GM18867 (cell line): ENCODE measurements at regions not wholly inside any gene's neighbourhood (a gene's known extent, or its start where the extent isn't known, plus 50 kb on each side); places are given as distances from the start of the nearest gene placed in this dataset.
A peak's percentile ranks its signal among the peaks of the same experiment; 100 is the strongest.
"Not testable (repeated sequence)": the region's sequence is repeated elsewhere in the genome, so short reads cannot be mapped to it uniquely, and the experiment has no call there.

Experiments
- ATAC-seq: cut with Tn5 transposase; IDR thresholded peaks from one replicate; pipeline ENCODE4 v1.9.1; 2021; ENCODE audit warnings: mild to moderate bottlenecking, moderate library complexity; ENCODE audit not compliant: unreplicated experiment

DNA sequence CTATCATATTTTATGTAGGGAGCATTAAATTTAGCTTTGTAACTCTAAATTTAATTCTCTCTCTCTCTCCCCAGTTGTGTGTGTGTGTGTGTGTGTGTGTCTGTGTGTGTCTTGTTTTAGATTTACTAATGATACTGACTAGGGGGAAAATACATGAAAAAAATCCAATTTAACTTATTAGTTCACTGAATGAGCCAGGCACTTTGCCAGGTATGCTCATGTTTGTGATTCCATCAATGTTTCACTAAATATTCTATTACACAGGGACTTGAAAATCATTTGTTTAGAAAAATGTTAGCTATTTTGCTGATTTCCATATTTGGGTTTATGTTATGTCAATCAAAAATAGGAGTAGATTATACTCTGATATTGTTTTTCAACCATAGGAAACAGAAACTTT lies 203.7 kb upstream of the ZNF804A start:
- no peak for ATAC-seq

DNA sequence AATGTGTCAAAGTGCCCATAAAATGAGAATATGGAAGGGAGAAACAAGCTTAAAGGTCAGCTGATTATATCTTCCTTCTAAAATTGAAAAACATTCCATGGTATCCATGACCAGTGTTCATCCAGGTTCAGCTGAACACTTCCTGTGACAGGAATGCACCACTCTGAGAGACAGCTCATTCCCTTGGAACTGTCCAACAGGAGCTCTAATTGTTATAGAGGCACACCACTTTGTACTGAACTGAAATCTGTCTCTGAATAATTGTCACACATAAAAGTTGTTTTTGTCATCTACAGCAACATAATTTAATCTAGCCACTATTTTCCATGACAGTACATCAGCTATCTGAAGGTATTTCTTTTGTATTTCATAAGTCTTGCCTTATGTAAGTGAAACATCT lies 195.9 kb upstream of the ZNF804A start:
- no peak for ATAC-seq

DNA sequence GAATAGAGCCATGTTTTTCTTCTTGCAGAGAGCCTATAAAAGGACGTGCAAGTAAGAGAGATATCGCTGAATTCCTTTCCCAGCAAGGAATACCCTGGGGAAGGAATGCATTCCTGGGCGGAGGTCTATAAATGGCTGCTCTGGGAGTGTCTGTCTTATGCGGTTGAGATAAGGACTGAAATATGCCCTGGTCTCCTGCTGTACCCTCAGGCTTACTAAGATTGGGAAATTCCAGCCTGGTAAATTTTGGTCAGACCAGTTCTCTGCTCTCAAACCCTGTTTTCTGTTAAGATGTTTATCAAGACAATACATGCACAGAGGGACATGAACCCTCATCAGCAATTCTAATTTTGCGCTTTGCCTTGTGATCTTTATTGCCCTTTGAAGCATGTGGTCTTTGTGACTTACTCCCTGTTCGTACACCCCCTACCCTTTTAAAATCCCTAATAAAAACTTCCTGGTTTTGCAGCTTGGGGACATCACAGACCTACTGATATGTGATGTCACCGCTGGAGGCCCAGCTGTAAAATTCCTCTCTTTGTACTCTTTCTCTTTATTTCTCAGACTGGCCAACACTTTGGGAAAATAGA lies 191.2 kb upstream of the ZNF804A start:
- not testable (repeated sequence) for ATAC-seq

DNA sequence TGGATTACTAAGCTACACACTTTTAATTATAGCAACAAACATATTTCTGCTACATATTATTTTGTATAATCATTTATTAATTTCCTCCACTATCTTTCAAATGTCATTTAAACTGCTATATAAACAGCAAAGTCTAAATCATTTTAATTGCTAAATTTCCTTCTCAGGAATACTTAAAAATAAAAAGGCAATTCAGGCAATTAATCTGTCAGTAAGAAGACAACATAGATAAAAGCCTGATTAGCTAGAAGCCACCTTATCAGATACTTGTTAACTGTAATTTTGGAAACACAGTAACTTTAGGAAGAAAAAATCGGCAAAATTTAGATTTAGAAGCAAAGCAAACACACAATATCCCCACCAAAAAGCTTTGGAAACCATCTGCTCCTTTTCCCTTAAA lies 188.2 kb upstream of the ZNF804A start:
- no peak for ATAC-seq

DNA sequence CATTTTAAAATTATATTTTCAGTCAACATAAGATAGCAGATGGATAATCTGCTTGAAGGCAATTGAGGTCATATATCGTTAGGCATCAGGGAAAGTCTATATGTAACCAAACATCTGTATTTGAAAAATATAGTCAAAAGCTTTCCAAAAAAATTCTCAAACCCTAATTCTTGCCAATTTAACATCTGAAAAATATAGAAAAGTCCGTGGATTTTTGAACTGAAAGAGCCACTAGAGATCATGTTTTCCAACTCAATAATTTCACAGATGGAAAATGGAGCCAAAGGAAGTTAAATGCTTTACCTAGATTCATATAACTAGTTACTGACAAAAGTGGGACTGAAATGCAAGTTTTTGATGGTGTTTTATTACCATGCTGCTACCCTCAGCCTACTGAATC lies 185.1 kb upstream of the ZNF804A start:
- ATAC-seq, result no peak

DNA sequence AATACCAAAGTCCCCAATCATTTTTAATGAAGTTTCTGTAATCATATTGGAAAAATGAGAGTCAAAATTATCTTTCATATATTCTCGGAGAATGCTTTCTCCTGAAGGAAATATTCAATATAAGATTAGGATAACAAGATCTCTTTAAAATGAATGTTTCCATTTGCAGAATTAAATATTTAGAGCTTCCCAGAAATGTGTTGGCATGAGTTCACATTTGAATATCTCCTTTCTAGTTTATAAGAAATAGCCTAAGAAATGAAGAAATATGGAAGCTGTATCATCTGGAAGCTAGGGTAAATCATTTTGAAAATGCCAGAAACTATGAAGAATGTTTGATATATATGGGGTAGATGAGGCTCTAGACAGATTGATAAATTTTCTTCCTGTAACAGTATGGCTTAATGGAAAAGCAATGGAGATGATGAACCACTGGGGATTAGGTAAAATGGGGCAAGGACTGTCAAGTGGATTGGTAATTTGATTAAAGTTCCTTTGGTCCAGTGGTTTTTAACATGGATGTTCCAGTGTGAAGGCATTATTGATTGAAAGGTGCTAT lies 184.6 kb upstream of the ZNF804A start:
- no peak for ATAC-seq

DNA sequence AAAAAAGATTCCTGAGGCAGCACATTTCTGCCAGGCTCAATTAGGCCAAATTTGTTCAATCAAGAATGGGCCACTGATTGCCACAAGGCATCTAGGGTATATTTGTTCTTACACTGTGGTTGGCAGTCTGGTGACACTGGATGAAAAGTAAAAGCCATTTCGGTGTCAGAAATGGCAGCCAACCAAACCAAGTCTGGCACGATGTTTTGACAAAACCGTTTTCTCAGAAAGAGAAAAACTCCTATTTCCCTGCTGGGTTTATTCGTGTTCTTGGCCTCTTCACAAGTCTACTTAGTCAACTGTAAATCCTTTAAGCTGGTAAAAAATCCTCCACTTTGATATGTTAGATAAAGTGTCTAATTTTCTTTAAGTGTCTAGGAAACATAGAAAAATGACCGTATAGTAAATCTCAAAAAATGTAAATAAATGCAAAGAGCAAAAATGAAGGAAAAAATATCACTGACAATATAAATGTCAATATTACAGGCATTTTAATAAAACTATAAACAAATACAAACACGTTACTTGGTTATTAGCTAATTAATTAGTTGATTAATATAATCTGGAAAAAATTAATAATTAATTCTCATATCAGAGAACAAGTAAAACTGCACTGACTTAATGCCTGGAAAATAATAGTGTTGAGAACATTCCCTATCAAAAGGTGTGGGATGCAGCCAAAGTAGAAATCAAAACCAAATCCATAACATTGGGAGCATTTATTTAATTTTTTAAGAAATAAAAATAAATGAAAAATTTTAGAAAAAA lies 182.0 kb upstream of the ZNF804A start:
- no peak for ATAC-seq

DNA sequence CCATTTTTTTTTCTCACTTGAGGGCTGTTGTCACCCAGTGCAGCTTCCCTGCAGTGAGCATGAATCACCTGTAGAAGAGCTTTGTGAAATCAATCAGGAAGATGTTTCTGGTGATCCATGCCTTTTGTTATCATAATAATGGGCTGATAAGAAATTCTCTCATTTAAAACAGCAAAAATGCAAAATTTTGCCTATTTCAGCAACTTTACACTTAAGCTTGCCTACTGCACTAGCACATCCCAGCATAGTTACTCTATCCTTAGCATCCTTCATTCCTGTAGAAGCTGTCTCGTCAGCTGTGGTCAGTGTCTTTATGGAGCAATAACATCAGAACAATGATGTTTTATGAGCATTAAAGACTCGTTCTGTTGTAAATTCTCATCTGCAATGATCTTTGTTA lies 178.6 kb upstream of the ZNF804A start:
- no peak for ATAC-seq

DNA sequence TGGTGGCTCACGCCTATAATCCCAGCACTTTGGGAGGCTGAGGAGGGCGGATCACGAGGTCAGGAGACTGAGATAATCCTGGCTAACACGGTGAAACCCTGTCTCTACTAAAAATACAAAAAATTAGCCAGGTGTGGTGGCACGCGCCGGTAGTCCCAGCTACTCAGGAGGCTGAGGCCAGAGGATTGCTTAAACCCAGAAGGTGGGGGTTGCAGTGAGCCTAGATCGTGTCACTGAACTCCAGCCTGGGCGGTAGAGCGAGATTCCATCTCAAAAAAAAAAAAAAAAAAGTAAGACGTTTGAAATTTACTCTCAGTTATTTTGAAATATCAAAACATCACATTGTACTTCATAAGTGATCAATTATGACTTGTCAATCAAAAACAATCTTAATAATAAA lies 176.9 kb upstream of the ZNF804A start:
- not testable (repeated sequence) for ATAC-seq

DNA sequence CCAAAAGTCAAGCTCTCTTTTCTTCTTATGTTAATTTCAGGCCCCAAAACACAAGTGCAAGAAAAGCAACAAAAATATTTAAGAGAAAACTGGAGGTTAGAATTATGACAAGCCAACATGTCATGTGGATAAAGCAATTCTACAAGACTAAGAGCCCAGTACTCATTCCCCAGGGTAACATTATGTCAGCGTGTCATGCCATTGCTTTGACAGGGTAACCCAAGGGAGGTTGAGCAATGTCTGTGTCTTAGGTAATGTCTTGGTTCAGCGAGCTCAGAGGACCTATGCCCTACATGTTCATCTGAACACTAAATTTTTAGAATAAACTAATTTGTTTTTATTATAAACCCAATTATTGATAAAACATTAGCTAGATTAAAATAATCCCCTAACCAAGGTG lies 173.2 kb upstream of the ZNF804A start:
- ATAC-seq, result no peak

DNA sequence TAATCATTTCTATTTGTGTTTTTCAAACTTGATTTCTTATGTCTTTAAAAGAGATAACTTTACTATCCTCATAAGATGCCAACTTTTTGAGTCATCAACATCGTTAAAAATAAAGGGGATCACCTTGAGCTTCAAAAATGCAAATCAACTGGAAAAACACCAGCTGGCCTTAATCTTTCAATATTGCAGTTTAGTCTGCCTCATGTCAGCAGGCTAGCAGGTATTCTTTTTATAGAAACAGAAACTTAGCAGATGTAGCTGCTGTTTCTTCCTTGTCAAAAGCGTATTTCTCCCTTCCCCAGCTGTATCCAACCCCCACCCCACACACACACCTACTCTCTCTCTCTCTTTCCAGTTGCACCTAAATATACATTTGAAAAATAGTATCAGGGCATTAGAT lies 154.1 kb upstream of the ZNF804A start:
- ATAC-seq, result peak; percentile 97

DNA sequence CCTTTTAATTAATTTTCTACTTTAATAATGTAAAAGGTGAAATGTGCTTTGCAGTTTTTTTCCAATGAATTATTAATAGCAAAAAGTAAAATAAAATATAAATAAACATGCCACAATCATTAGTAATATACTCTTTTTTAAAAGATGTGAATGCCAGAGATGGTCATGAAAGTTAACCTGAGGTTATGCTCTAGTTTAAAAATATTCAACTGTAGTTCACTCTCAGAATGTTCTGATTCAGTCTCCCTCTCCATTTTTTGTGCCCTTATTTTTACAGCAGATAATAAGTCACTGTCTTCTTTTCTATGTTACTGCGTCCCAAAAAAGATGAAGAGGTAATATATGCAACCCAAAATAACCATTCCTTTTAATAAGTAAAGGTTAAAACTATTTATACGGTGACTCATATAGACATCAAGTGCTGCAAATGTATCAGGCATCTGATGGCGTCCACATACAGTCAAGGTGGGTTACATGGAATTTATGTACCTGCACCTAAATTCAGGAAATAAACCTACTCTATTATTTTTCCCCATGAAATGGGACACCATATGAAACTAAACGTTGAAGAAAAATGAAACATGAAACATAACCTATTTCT lies 153.6 kb upstream of the ZNF804A start:
- ATAC-seq, result peak; percentile 44

DNA sequence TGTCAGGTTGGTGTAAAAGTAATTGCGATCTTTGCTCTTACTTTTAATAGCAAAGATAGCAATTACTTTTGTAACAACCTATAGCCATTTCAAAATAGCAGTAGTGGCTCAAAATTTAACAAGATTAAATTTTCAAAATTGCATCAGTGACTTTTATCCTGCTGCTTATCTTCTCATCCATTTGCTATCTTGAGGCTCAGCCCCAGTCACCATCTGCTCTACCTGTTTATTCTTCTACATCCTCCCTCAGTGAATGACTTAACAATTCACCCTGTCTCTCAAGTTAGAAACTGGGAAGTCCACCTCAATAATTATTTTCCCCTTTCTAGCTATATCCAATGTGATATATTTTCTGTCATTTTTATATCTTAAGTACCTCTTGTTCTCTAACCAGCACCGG lies 148.6 kb upstream of the ZNF804A start:
- no peak for ATAC-seq

DNA sequence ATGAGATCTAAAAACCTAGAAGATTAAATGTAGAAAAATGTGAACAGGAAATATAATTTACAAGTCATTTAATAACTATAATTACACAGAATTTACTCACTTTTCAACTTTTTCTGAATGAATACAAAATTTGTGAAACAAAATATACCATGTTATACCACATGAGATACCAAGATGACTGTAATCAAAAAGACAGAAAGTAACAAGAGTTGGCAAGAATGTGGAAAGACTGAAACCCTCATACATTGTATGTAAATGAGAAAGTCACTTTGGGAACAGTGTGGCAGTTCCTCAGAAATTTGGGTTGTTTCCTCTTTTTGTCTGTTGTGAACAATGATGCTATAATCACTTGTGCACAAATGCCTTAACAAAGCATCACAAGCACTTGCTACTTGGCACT lies 145.4 kb upstream of the ZNF804A start:
- ATAC-seq, result peak; percentile 59

DNA sequence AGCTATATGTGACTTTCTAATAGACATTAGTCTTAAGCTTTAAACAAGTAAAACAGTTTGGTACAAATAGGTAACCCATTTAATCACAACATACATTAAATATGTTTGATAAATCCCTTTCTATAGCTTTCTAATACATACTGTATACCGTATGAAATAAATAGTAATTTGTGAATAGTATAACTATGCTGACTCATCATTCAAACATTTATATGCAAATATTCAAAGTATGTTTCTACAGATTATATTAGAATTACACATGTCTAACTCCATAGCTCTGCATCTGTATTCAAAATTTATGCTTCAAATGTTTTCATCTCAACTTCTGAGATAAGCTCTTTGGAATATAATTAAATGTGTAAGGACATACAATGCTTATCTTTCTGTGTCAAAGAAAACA lies 142.7 kb upstream of the ZNF804A start:
- ATAC-seq, result no peak

DNA sequence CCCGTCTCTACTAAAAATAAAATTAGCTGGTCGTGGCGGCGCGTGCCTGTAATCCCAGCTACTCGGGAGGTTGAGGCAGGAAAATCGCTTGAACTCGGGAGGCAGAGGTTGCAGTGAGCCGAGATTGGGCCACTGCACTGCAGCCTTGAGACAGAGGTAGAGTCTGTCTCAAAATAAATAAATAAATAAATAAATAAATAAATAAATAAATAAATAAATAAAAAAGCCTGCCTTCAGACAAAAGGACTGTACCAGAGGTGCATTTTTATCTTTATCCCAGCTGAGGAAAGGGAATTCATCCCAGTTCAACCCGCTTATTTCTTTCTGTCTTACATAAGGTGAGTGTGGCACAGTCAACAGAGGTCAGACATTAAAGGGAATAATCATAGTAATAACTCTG lies 141.6 kb upstream of the ZNF804A start:
- ATAC-seq, result not testable (repeated sequence)

DNA sequence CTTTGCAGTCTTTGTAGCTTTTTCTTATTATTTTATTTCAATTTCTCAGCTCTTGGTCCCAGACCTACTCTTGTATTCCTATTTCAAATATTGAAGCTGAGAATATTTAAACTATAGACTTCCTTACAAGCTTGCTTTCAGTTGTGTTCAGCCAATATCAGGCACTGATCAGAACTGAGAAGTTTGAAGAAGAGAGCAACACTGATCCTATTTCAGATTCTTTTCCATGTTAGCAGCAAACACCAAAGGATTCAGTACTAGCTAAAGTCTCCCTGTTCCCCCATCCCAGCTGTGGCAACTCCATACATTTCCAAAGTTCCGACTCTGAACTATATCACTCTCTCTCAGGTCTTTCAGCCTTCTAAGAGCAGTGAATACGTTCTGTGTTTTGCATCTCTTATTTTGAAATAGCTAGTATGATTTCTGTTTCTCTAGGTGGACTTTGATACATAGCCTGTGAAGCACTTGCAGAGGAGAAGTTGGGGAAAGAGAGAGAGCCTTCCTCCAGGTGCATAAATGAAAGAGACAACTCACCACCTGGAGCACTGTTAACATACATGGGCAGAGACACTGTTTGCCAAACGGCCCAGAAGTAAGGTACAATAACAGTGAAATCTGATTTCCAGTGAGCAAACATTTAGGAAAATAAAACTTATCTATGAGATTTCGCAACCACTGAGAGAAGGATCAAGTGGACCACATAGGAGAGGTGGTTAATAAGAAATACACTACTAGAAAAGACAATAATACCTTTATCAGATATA lies 135.0 kb upstream of the ZNF804A start:
- ATAC-seq, result peak; percentile 58

DNA sequence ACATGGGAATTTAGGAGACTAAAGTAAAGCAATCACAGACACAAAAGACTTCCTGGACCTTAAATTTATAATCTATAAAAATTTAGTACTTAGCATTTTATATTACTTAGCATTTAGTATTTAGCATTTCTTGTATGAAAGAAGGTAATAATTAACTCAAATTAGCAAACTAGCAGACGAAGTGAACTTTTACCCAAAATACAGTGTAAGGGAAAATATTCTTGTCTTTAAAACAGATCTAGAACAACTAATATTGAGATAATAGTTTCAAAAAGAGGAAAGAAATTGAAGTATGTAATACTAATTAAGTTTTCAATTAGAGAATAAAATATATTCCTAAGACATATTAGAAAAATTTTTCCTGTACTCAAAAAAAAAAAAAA lies 134.5 kb upstream of the ZNF804A start:
- ATAC-seq, result no peak

DNA sequence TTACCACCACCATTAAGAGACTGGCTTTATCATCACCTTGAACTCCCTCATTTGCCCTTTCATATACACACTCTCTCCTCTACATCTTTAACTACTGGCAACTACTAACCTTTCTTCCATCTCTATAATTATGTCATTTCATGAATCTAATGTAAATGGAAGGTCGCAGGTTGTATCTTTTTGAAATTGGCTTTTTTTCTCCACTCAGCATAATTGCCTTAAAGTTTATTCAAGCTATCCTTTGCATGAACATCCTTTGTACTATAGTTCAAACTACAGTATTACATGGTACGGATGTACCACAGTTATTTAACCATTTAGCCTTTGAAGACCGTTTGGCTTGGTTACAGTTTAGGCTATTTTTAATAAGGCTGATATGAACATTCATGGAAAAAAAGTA lies 129.5 kb upstream of the ZNF804A start:
- ATAC-seq, result no peak

DNA sequence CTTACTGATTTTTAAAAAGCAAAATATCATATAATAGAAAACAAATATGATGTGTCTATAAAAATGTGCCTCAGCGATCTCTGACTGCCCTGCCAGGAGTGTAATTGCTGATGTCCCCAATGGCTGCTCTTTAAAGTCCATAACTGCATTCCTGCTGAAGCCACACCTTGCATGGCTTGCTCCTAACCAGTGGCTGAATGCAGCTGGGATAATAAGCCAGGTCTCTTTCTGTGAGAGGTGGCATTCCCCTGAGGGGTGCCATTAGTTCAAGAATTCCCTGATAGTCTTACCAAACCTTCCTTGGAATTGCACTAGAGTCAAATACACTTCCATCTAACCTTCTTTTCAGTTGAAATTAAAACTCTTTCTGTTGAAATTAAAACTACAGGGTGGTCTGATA lies 125.8 kb upstream of the ZNF804A start:
- no peak for ATAC-seq

DNA sequence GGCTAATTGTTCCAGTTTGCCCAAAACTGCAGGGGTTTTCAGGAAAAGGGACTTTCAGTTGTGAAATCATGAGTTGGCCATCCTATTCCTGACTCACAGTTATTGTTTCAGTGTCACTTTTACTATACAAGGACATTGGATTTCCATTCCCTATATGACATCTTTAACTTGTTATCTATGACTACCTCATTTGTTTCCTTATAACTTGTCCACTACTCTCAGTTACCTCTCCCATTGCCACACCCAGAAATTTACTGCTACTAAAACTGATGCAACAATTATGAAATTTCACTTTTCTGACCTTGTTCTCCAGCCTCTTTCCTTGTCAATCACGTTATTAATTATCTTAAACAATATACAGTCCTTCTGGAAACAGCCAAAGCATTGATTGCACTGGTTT lies 116.5 kb upstream of the ZNF804A start:
- ATAC-seq, result no peak
